Endothelial cell of umbilical vein (primary cell): ENCODE measurements at regions not wholly inside any gene's neighbourhood (a gene's known extent, or its start where the extent isn't known, plus 50 kb on each side); places are given as distances from the start of the nearest gene placed in this dataset.

Experiments used
- EZH2 ChIP-seq: IDR thresholded peaks from 2 replicates; pipeline ENCODE4 v1.6.1; 2012; ENCODE audit warnings: borderline replicate concordance, low read depth, mild to moderate bottlenecking, moderate library complexity, low read length, inconsistent platforms; ENCODE audit not compliant: severe bottlenecking
- FOS ChIP-seq: IDR thresholded peaks from 2 replicates; pipeline ENCODE4 v1.6.1; 2011; ENCODE audit warnings: mild to moderate bottlenecking, low read length, moderate library complexity, borderline replicate concordance; ENCODE audit not compliant: insufficient read depth
- JUN ChIP-seq: IDR thresholded peaks from 2 replicates; pipeline ENCODE4 v1.6.1; 2011; ENCODE audit warnings: borderline replicate concordance, low read depth; ENCODE audit not compliant: insufficient read length, insufficient read depth
- POLR2A ChIP-seq: IDR thresholded peaks from 2 replicates; pipeline ENCODE4 v1.6.1; 2012; ENCODE audit warnings: low read depth, mild to moderate bottlenecking, control low read depth, low read length
- POLR2AphosphoS5 ChIP-seq: IDR thresholded peaks from 2 replicates; pipeline ENCODE4 v1.6.1; 2012; ENCODE audit warnings: low read depth, mild to moderate bottlenecking, control low read depth, low read length, moderate library complexity; ENCODE audit not compliant: insufficient read depth
- TF ChIP-seq, protein P1 (sequence below), 2 donors: IDR thresholded peaks; 1 replicate in 1 of 2; 2 replicates in 1 of 2; pipeline ENCODE4 v1.5.1; 2011; ENCODE audit warnings: low read length in 2 of 2, mild to moderate bottlenecking in 2 of 2, moderate library complexity in 2 of 2, control low read depth in 1 of 2, inconsistent platforms in 1 of 2, low read depth in 1 of 2; ENCODE audit not compliant: insufficient read depth in 1 of 2; ENCODE audit errors: extremely low read depth in 1 of 2
- TF ChIP-seq, protein P2 (sequence below): IDR thresholded peaks from 2 replicates; pipeline ENCODE4 v1.6.1; 2011; ENCODE audit not compliant: insufficient read depth, insufficient read length

DNA sequence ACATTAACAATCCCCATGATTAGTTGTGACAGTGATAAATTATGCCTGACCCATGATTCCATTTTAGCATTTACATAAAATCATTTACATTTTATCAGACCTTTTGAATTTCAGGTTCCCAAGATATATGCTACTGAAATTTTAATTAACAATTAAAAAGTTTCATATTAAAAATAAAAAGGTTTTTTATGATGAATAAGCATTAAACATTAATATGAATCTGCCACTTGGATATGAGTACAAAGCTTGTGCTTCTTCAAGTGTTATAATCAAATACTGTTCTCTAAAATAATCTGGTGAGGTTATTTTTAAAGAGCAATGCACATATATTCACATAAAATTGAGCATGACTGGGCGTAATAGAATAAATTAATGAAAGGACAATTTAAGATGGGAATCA, 1218.0 kb downstream of the CNTNAP5 start:
- TF ChIP-seq, protein P1, sequence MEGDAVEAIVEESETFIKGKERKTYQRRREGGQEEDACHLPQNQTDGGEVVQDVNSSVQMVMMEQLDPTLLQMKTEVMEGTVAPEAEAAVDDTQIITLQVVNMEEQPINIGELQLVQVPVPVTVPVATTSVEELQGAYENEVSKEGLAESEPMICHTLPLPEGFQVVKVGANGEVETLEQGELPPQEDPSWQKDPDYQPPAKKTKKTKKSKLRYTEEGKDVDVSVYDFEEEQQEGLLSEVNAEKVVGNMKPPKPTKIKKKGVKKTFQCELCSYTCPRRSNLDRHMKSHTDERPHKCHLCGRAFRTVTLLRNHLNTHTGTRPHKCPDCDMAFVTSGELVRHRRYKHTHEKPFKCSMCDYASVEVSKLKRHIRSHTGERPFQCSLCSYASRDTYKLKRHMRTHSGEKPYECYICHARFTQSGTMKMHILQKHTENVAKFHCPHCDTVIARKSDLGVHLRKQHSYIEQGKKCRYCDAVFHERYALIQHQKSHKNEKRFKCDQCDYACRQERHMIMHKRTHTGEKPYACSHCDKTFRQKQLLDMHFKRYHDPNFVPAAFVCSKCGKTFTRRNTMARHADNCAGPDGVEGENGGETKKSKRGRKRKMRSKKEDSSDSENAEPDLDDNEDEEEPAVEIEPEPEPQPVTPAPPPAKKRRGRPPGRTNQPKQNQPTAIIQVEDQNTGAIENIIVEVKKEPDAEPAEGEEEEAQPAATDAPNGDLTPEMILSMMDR (IDR thresholded peaks at IDR 0.05; ENCODE audit: extremely low read depth in 1 of 2, insufficient read depth in 1 of 2, low read depth in 1 of 2, low read length in 2 of 2): no peak
- TF ChIP-seq, protein P2, sequence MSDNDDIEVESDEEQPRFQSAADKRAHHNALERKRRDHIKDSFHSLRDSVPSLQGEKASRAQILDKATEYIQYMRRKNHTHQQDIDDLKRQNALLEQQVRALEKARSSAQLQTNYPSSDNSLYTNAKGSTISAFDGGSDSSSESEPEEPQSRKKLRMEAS: no peak
- TF ChIP-seq POLR2A (no peak), POLR2AphosphoS5 (no peak), JUN (no peak), FOS (no peak), EZH2 (no peak)
